HCT116 (cell line): ENCODE measurements at regions not wholly inside any gene's neighbourhood (a gene's known extent, or its start where the extent isn't known, plus 50 kb on each side); places are given as distances from the start of the nearest gene placed in this dataset.

Experiments used
- CBX3 ChIP-seq: IDR thresholded peaks from 2 replicates; pipeline ENCODE4 v1.6.1; 2012; ENCODE audit warnings: low read depth
- CTCF ChIP-seq, 3 experiments: fragments of 200-600 bp in 1 of 3; sonication (generic) in 1 of 3; IDR thresholded peaks in 2 of 3; conservative IDR thresholded peaks in 1 of 3; 2 replicates each; pipeline ENCODE4 v1.5.1; 2012 to 2017; ENCODE audit warnings: low read depth in 2 of 3, low read length in 2 of 3, antibody characterized with exemption in 1 of 3, borderline replicate concordance in 1 of 3, control low read depth in 1 of 3, mild to moderate bottlenecking in 1 of 3, mixed read lengths in 1 of 3, mixed run types in 1 of 3, moderate library complexity in 1 of 3; ENCODE audit not compliant: insufficient read depth in 1 of 3
- EZH2 ChIP-seq: fragments of 200-600 bp; sonication (generic); IDR thresholded peaks from 2 replicates; pipeline ENCODE4 v1.6.1; 2017; ENCODE audit warnings: antibody characterized with exemption, mixed run types
- EZH2phosphoT487 ChIP-seq: fragments of 200-600 bp; IDR thresholded peaks from 2 replicates; pipeline ENCODE4 v1.6.1; 2018; ENCODE audit warnings: antibody characterized with exemption, borderline replicate concordance
- FOSL1 ChIP-seq: IDR thresholded peaks from 2 replicates; pipeline ENCODE4 v1.6.1; 2012; ENCODE audit warnings: low read depth
- POLR2A ChIP-seq: IDR thresholded peaks from 2 replicates; pipeline ENCODE4 v1.7.0; 2011; ENCODE audit warnings: borderline replicate concordance; ENCODE audit not compliant: insufficient read depth, insufficient read length; ENCODE audit errors: extremely low read depth
- POLR2AphosphoS5 ChIP-seq: IDR thresholded peaks from 2 replicates; pipeline ENCODE4 v1.6.1; 2011; ENCODE audit warnings: mild to moderate bottlenecking, low read depth, low read length, moderate library complexity
- SIN3A ChIP-seq: IDR thresholded peaks from 2 replicates; pipeline ENCODE4 v1.6.1; 2012; ENCODE audit warnings: low read depth
- SP1 ChIP-seq: IDR thresholded peaks from 2 replicates; pipeline ENCODE4 v1.6.1; 2012; ENCODE audit warnings: low read depth
- SRF ChIP-seq: IDR thresholded peaks from 2 replicates; pipeline ENCODE4 v1.6.1; 2012; ENCODE audit warnings: low read depth
- TCF7L2 ChIP-seq: IDR thresholded peaks from 2 replicates; pipeline ENCODE4 v1.7.0; 2011; ENCODE audit warnings: borderline replicate concordance, inconsistent platforms; ENCODE audit not compliant: insufficient read depth, insufficient read length; ENCODE audit errors: extremely low read depth
- YY1 ChIP-seq: IDR thresholded peaks from 2 replicates; pipeline ENCODE4 v1.6.1; 2011; ENCODE audit warnings: low read length, low read depth, moderate library complexity, mild to moderate bottlenecking; ENCODE audit not compliant: insufficient replicate concordance; ENCODE audit errors: extremely low read depth
- ZNF274 ChIP-seq: fragments of 200-500 bp; sonication (Bioruptor generic); IDR thresholded peaks from 2 replicates; pipeline ENCODE4 v1.6.1; 2014; ENCODE audit warnings: mild to moderate bottlenecking, low read depth, low read length, inconsistent platforms

GRCh38 chr7:116150588-116150987 is 59.8 kb upstream of the TES start:
- TF ChIP-seq CTCF (IDR thresholded peaks at IDR 0.05 in 2 of 3, conservative IDR thresholded peaks at IDR 0.05 in 1 of 3; ENCODE audit: borderline replicate concordance in 1 of 3, insufficient read depth in 1 of 3, low read depth in 2 of 3, low read length in 2 of 3): no peak
- no peak for TF ChIP-seq SIN3A
- no peak for TF ChIP-seq YY1
- TF ChIP-seq POLR2A: no peak
- TF ChIP-seq EZH2phosphoT487: no peak
- no peak for TF ChIP-seq SP1
- no peak for TF ChIP-seq FOSL1
- TF ChIP-seq TCF7L2: no peak
- no peak for TF ChIP-seq POLR2AphosphoS5
- no peak for TF ChIP-seq EZH2
- TF ChIP-seq ZNF274: no peak
- no peak for TF ChIP-seq SRF
- TF ChIP-seq CBX3: no peak
